ENCODE measurements at regions not wholly inside any gene's neighbourhood (a gene's known extent, or its start where the extent isn't known, plus 50 kb on each side); places are given as distances from the start of the nearest gene placed in this dataset.

GRCh38 chr10:55091691-55092328 is 290.8 kb upstream of the PCDH15 start:
- no peaks in the 10 kb centered on the region for H3K27me3 ChIP-seq (ENCODE audit: insufficient read depth, low read depth, low read length)
- no peaks in the 10 kb centered on the region for H3K9me3 ChIP-seq (ENCODE audit: low read length)
- no peak overlapping the region for H2AFZ ChIP-seq (ENCODE audit: low read depth, low read length)
- H3K9me2 ChIP-seq (ENCODE audit: insufficient read depth, low read length), result no peaks in the 10 kb centered on the region
- no peaks in the 10 kb centered on the region for H3K79me2 ChIP-seq (replicated peaks; ENCODE audit: insufficient read depth, low read length)
- no peak overlapping the region for H3K27ac ChIP-seq (ENCODE audit: low read length)
- no peak overlapping the region for H3K4me2 ChIP-seq (ENCODE audit: low read length)
- TF ChIP-seq CTCF (IDR thresholded peaks at IDR 0.05; ENCODE audit: poor library complexity, severe bottlenecking), result peak; percentile 79
- TF ChIP-seq RAD21 (conservative IDR thresholded peaks at IDR 0.05), result peak; percentile 84
- peak; percentile 84 for TF ChIP-seq SMC3 (conservative IDR thresholded peaks at IDR 0.05; ENCODE audit: poor library complexity)
- TF ChIP-seq EZH2 (IDR thresholded peaks at IDR 0.05; ENCODE audit: borderline replicate concordance, insufficient read depth, low read length, poor library complexity, severe bottlenecking), result no peak
- no peak for TF ChIP-seq REST (IDR thresholded peaks at IDR 0.05; ENCODE audit: borderline replicate concordance)
- no peaks in the 10 kb centered on the region for H3F3A ChIP-seq (ENCODE audit: insufficient read depth, low read length, poor library complexity, severe bottlenecking)
- no peak overlapping the region for H3K4me3 ChIP-seq (ENCODE audit: low read length)
- no peaks in the 10 kb centered on the region for H3K36me3 ChIP-seq (ENCODE audit: insufficient read depth, low read length)
- no peak overlapping the region for H3K9ac ChIP-seq (ENCODE audit: low read length)
- H4K20me1 ChIP-seq (ENCODE audit: insufficient read depth), result no peaks in the 10 kb centered on the region

GRCh38 chr10:55078121-55078520 is 277.1 kb upstream of the PCDH15 start:
- Histone ChIP-seq H3F3A (ENCODE audit: insufficient read depth, low read length, poor library complexity, severe bottlenecking) (no peaks in the 10 kb centered on the region), H3K27ac (ENCODE audit: low read length) (no peak overlapping the region), H3K4me2 (ENCODE audit: low read length) (no peak overlapping the region), H3K27me3 (ENCODE audit: insufficient read depth, low read depth, low read length) (no peaks in the 10 kb centered on the region), H3K9ac (ENCODE audit: low read length) (no peak overlapping the region), H3K4me3 (ENCODE audit: low read length) (no peak overlapping the region), H3K9me2 (ENCODE audit: insufficient read depth, low read length) (no peaks in the 10 kb centered on the region), H2AFZ (ENCODE audit: low read depth, low read length) (no peak overlapping the region), H3K9me3 (ENCODE audit: low read length) (no peaks in the 10 kb centered on the region), H4K20me1 (ENCODE audit: insufficient read depth) (no peaks in the 10 kb centered on the region), H3K79me2 (replicated peaks; ENCODE audit: insufficient read depth, low read length) (no peaks in the 10 kb centered on the region), H3K36me3 (ENCODE audit: insufficient read depth, low read length) (no peaks in the 10 kb centered on the region)
- TF ChIP-seq RAD21 (conservative IDR thresholded peaks at IDR 0.05) (no peak), MXI1 (conservative IDR thresholded peaks at IDR 0.05; ENCODE audit: poor library complexity, severe bottlenecking) (no peak), SMC3 (conservative IDR thresholded peaks at IDR 0.05; ENCODE audit: poor library complexity) (no peak), CTCF (IDR thresholded peaks at IDR 0.05; ENCODE audit: poor library complexity, severe bottlenecking) (no peak), TAF1 (IDR thresholded peaks at IDR 0.05; ENCODE audit: low read depth) (no peak), EZH2 (IDR thresholded peaks at IDR 0.05; ENCODE audit: borderline replicate concordance, insufficient read depth, low read length, poor library complexity, severe bottlenecking) (no peak), EP300 (conservative IDR thresholded peaks at IDR 0.05; ENCODE audit: poor library complexity, severe bottlenecking) (no peak), REST (IDR thresholded peaks at IDR 0.05; ENCODE audit: borderline replicate concordance) (no peak), POLR2AphosphoS5 (IDR thresholded peaks at IDR 0.05) (no peak)

Data from neural cell (in vitro differentiated cells).